ENCODE measurements at regions not wholly inside any gene's neighbourhood (a gene's known extent, or its start where the extent isn't known, plus 50 kb on each side); places are given as distances from the start of the nearest gene placed in this dataset.

DNA sequence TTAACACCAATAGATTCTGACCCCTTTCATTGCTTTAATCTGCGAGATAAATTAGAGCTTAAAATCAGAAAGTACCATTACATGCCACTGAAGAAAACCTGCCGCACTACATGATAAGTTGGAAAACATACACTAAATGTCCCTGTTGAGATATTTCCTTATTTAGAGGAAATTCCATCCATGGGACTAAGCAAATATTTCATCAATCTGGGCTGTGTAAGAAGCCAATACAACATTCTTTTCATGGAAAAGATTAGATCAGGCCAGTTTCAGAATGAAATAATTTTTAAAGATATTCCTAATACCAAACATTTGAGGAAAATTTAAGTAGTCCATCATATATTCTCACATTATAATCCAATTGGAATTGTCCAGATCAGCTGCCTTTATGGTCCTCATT, 112.8 kb downstream of the LLPH start:
- no peak for TF ChIP-seq EZH2 (IDR thresholded peaks at IDR 0.05; ENCODE audit: low read depth)
- TF ChIP-seq, protein P1, sequence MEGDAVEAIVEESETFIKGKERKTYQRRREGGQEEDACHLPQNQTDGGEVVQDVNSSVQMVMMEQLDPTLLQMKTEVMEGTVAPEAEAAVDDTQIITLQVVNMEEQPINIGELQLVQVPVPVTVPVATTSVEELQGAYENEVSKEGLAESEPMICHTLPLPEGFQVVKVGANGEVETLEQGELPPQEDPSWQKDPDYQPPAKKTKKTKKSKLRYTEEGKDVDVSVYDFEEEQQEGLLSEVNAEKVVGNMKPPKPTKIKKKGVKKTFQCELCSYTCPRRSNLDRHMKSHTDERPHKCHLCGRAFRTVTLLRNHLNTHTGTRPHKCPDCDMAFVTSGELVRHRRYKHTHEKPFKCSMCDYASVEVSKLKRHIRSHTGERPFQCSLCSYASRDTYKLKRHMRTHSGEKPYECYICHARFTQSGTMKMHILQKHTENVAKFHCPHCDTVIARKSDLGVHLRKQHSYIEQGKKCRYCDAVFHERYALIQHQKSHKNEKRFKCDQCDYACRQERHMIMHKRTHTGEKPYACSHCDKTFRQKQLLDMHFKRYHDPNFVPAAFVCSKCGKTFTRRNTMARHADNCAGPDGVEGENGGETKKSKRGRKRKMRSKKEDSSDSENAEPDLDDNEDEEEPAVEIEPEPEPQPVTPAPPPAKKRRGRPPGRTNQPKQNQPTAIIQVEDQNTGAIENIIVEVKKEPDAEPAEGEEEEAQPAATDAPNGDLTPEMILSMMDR (conservative IDR thresholded peaks at IDR 0.05): no peak

Measured in PC-9 (cell line).